ENCODE measurements at regions not wholly inside any gene's neighbourhood (a gene's known extent, or its start where the extent isn't known, plus 50 kb on each side); places are given as distances from the start of the nearest gene placed in this dataset.

- TF ChIP-seq EZH2 (IDR thresholded peaks at IDR 0.05; ENCODE audit: insufficient read depth, poor library complexity, severe bottlenecking): no peak
- no peak for TF ChIP-seq EZH2phosphoT487 (IDR thresholded peaks at IDR 0.05; ENCODE audit: insufficient read depth, low read depth)
Observed at GRCh38 chr1:187755536-187755935, 926.8 kb downstream of the PLA2G4A start.
